ENCODE measurements at regions not wholly inside any gene's neighbourhood (a gene's known extent, or its start where the extent isn't known, plus 50 kb on each side); places are given as distances from the start of the nearest gene placed in this dataset.

GRCh38 chr2:116222793-116223192 lies 1591.7 kb upstream of the DDX18 start:
- TF ChIP-seq POLR2A (IDR thresholded peaks at IDR 0.05; ENCODE audit: low read depth, low read length) = no peak
- TF ChIP-seq, protein P1, sequence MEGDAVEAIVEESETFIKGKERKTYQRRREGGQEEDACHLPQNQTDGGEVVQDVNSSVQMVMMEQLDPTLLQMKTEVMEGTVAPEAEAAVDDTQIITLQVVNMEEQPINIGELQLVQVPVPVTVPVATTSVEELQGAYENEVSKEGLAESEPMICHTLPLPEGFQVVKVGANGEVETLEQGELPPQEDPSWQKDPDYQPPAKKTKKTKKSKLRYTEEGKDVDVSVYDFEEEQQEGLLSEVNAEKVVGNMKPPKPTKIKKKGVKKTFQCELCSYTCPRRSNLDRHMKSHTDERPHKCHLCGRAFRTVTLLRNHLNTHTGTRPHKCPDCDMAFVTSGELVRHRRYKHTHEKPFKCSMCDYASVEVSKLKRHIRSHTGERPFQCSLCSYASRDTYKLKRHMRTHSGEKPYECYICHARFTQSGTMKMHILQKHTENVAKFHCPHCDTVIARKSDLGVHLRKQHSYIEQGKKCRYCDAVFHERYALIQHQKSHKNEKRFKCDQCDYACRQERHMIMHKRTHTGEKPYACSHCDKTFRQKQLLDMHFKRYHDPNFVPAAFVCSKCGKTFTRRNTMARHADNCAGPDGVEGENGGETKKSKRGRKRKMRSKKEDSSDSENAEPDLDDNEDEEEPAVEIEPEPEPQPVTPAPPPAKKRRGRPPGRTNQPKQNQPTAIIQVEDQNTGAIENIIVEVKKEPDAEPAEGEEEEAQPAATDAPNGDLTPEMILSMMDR (IDR thresholded peaks at IDR 0.05; ENCODE audit: extremely low read depth in 1 of 2, insufficient read depth in 1 of 2, low read depth in 1 of 2, low read length in 2 of 2) = no peak
- TF ChIP-seq EZH2 (IDR thresholded peaks at IDR 0.05; ENCODE audit: borderline replicate concordance, low read depth, low read length, severe bottlenecking) = no peak
- TF ChIP-seq, protein P2, sequence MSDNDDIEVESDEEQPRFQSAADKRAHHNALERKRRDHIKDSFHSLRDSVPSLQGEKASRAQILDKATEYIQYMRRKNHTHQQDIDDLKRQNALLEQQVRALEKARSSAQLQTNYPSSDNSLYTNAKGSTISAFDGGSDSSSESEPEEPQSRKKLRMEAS (IDR thresholded peaks at IDR 0.05; ENCODE audit: insufficient read depth, insufficient read length) = no peak
- TF ChIP-seq MYC (IDR thresholded peaks at IDR 0.05; ENCODE audit: low read depth, low read length) = no peak
- no peak for TF ChIP-seq JUN (IDR thresholded peaks at IDR 0.05; ENCODE audit: borderline replicate concordance, insufficient read depth, insufficient read length, low read depth)
